ENCODE measurements at regions not wholly inside any gene's neighbourhood (a gene's known extent, or its start where the extent isn't known, plus 50 kb on each side); places are given as distances from the start of the nearest gene placed in this dataset.

- Histone ChIP-seq H3K9me3 (no peaks in the 10 kb centered on the region), H3K4me1 (no peaks in the 10 kb centered on the region), H3K27me3 (no peaks in the 10 kb centered on the region), H3K9ac (ENCODE audit: low read depth in 2 of 2, low read length in 2 of 2) (no peak overlapping the region), H3K27ac (no peak overlapping the region), H3K36me3 (no peaks in the 10 kb centered on the region), H3K4me3 (no peak overlapping the region)
- TF ChIP-seq CTCF (IDR thresholded peaks at IDR 0.05) = no peak
- intact Hi-C loops (cut with DNase I) = no loop called here
- no peak for DNase-seq
Measured at GRCh38 chr6:16873698-16874097, 112.4 kb upstream of the ATXN1 start.

- H3K36me3 ChIP-seq = no peaks in the 10 kb centered on the region
- H3K27ac ChIP-seq = no peak overlapping the region
- intact Hi-C loops (cut with DNase I) = no loop called here
- H3K9ac ChIP-seq (ENCODE audit: low read depth in 2 of 2, low read length in 2 of 2) = no peak overlapping the region
- DNase-seq = no peak
- no peak overlapping the region for H3K4me3 ChIP-seq
- H3K27me3 ChIP-seq = no peaks in the 10 kb centered on the region
- TF ChIP-seq CTCF (IDR thresholded peaks at IDR 0.05) = no peak
- no peaks in the 10 kb centered on the region for H3K4me1 ChIP-seq
- no peaks in the 10 kb centered on the region for H3K9me3 ChIP-seq
Measured at GRCh38 chr6:16872543-16873235, 111.4 kb upstream of the ATXN1 start.

GRCh38 chr6:16871047-16871446, 109.8 kb upstream of the ATXN1 start:
- Histone ChIP-seq H3K36me3 (no peaks in the 10 kb centered on the region), H3K27me3 (no peaks in the 10 kb centered on the region), H3K9ac (ENCODE audit: low read depth in 2 of 2, low read length in 2 of 2) (no peak overlapping the region), H3K9me3 (no peaks in the 10 kb centered on the region), H3K4me3 (no peak overlapping the region), H3K4me1 (no peaks in the 10 kb centered on the region), H3K27ac (no peak overlapping the region)
- DNase-seq = no peak
- TF ChIP-seq CTCF (IDR thresholded peaks at IDR 0.05) = no peak
- intact Hi-C loops (cut with DNase I) = no loop called here

- Histone ChIP-seq H3K4me1 (no peaks in the 10 kb centered on the region), H3K9me3 (no peaks in the 10 kb centered on the region), H3K27me3 (no peaks in the 10 kb centered on the region), H3K27ac (no peak overlapping the region), H3K36me3 (no peaks in the 10 kb centered on the region), H3K4me3 (no peak overlapping the region), H3K9ac (ENCODE audit: low read depth in 2 of 2, low read length in 2 of 2) (no peak overlapping the region)
- intact Hi-C loops (cut with DNase I) = no loop called here
- TF ChIP-seq CTCF (IDR thresholded peaks at IDR 0.05) = no peak
- DNase-seq = no peak
Measured at GRCh38 chr6:16868968-16869367, 107.7 kb upstream of the ATXN1 start.

GRCh38 chr6:16857969-16858592, 96.8 kb upstream of the ATXN1 start:
- no peak overlapping the region for H3K27ac ChIP-seq
- H3K27me3 ChIP-seq = no peaks in the 10 kb centered on the region
- H3K4me3 ChIP-seq = no peak overlapping the region
- H3K9ac ChIP-seq (ENCODE audit: low read depth in 2 of 2, low read length in 2 of 2) = no peak overlapping the region
- TF ChIP-seq CTCF (IDR thresholded peaks at IDR 0.05) = no peak
- H3K4me1 ChIP-seq = no peaks in the 10 kb centered on the region
- no peaks in the 10 kb centered on the region for H3K9me3 ChIP-seq
- no peak for DNase-seq
- intact Hi-C loops (cut with DNase I) = no loop called here
- no peaks in the 10 kb centered on the region for H3K36me3 ChIP-seq
